Epithelial cell of esophagus (primary cell): ENCODE measurements at regions not wholly inside any gene's neighbourhood (a gene's known extent, or its start where the extent isn't known, plus 50 kb on each side); places are given as distances from the start of the nearest gene placed in this dataset.
"Not testable (repeated sequence)": the region's sequence is repeated elsewhere in the genome, so short reads cannot be mapped to it uniquely, and the experiment has no call there.

ENCODE experiments used
- DNase-seq: peaks from one replicate; pipeline ENCODE4 v3.0.0; 2010; ENCODE audit warnings: low read depth
- H3K4me3 ChIP-seq: 2 replicates; pipeline ENCODE4 v1.5.1; 2011; ENCODE audit warnings: mild to moderate bottlenecking, low read length, control low read depth
- CTCF ChIP-seq: IDR thresholded peaks from 2 replicates; pipeline ENCODE4 v1.5.1; 2011; ENCODE audit warnings: low read depth, mild to moderate bottlenecking, low read length, control low read depth, inconsistent platforms; ENCODE audit not compliant: insufficient read depth; ENCODE audit errors: missing control alignments

GRCh38 chr1:245014247-245015029 is 140.3 kb upstream of the KIF26B start:
- no peak overlapping the region for H3K4me3 ChIP-seq
- DNase-seq = no peak
- TF ChIP-seq CTCF = no peak

DNA sequence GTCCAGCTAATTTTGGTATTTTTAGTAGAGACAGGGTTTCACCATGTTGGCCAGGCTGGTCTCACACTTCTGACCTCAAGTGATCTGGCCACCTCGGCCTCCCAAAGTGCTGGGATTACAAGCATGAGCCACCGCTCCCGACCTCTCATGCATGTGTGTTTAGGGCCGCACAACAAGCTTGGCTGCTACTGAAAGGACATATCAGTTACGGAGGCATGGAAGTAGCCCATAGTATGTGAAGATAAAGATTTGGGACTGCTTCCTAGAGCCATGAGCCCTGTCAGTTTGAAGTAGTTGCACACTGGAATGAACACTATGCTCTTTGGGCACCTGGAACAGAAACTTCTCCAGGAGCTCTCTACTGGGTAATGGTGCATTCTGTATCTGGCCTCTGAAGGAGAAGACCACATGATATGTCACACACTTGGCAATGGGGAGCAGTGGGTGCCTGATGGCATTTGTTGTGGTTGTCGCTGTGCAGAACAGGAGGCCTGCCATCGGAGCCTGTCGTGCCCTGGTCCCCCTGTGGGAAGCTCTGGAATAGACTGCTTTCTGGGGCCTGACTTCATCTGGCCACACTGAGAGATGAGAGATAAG is 144.7 kb upstream of the KIF26B start:
- TF ChIP-seq CTCF = no peak
- H3K4me3 ChIP-seq = no peak overlapping the region
- no peak for DNase-seq

DNA sequence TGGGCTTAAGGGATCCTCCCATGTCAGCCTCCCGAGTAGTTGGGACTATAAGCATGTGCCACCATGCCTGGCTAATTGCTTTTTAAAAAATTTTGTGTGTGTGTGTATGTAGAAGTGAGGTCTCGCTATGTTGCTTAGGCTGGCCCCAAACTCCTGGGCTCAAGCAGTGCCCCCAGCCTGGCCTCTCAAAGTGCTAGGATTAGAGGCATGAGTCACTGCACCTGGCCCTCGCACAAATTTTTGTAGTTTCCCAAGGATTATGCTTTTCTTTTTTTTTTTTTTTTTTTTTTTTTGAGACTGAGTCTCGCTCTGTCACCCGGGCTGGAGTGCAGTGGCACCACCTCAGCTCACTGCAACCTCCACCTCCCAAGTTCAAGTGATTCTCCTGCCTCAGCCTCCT is 144.4 kb upstream of the HNRNPU start:
- TF ChIP-seq CTCF = no peak
- DNase-seq = no peak
- H3K4me3 ChIP-seq = no peak overlapping the region

GRCh38 chr1:245007852-245008251 is 143.5 kb upstream of the HNRNPU start:
- TF ChIP-seq CTCF = no peak
- no peak overlapping the region for H3K4me3 ChIP-seq
- no peak for DNase-seq

DNA sequence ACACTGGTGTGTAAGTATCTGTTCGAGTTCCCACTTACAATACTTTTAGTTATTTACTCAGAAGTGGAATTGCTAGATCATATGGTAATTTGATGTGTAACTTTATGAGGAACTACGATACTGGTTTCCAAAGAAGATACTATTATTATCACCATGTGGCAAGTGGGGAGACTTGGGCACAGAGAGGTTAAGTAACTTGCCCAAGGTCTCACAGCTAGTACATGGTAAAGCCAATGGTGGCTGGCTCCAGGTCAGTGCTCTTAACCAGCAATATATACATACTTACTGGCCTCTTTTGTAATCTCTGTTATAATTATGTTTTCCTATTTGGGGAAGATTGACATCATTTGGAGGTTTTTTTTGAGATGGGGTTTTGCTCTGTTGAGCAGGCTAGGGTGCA is 138.9 kb upstream of the HNRNPU start:
- no peak for DNase-seq
- no peak overlapping the region for H3K4me3 ChIP-seq
- TF ChIP-seq CTCF = no peak

- TF ChIP-seq CTCF = no peak
- no peak overlapping the region for H3K4me3 ChIP-seq
- no peak for DNase-seq
Observed at GRCh38 chr1:245001252-245001651, 136.9 kb upstream of the HNRNPU start.

- no peak overlapping the region for H3K4me3 ChIP-seq
- TF ChIP-seq CTCF = no peak
- no peak for DNase-seq
Observed at GRCh38 chr1:245000872-245001188, 136.5 kb upstream of the HNRNPU start.

GRCh38 chr1:244999644-245000043 is 135.3 kb upstream of the HNRNPU start:
- DNase-seq, H3K4me3 ChIP-seq: not testable (repeated sequence)
